Pancreas (tissue), 10 donors: ENCODE measurements at regions not wholly inside any gene's neighbourhood (a gene's known extent, or its start where the extent isn't known, plus 50 kb on each side); places are given as distances from the start of the nearest gene placed in this dataset.

Experiments used
- ATAC-seq, 4 donors: fragments of 200-7000 bp; cut with Tn5 transposase; one replicate each; pipeline versions ENCODE4 v1.8.0 to v1.9.1; 2020; ENCODE audit warnings: mild to moderate bottlenecking in 4 of 4, moderate library complexity in 4 of 4
- DNase-seq, 6 donors: peaks; one replicate each; pipeline ENCODE4 v3.0.0-alpha.2; 2020
- FAIRE-seq: peaks from 2 replicates; lab custom pipeline; 2012; peaks lifted over from hg19 to GRCh38; lab: Jason Lieb, UNC
- H3K27ac ChIP-seq, 4 donors: fragments of 200-600 bp; sonication (generic); 1 replicate in 3 of 4; 2 replicates in 1 of 4; pipeline versions ENCODE4 v1.5.0 to v1.8.0; 2020
- H3K27me3 ChIP-seq, 4 donors: fragments of 200-600 bp; one replicate each; pipeline ENCODE4 v1.8.0; 2021
- H3K36me3 ChIP-seq, 3 donors: fragments of 200-600 bp; sonication (generic) in 1 of 3; one replicate each; pipeline versions ENCODE4 v1.5.0 to v1.8.0; 2020 to 2021
- H3K4me1 ChIP-seq, 3 donors: fragments of 200-600 bp; one replicate each; pipeline ENCODE4 v1.8.0; 2021
- H3K4me3 ChIP-seq, 4 donors: fragments of 200-600 bp; sonication (generic) in 2 of 4; one replicate each; pipeline versions ENCODE4 v1.5.0 to v1.8.0; 2020 to 2021
- H3K9me3 ChIP-seq, 4 donors: fragments of 200-600 bp; one replicate each; pipeline ENCODE4 v1.8.0; 2021
- CTCF ChIP-seq, 4 donors: fragments of 200-600 bp; sonication (generic) in 3 of 4; IDR thresholded peaks; one replicate each; pipeline versions ENCODE4 v1.5.0 to v1.8.0; 2021; ENCODE audit warnings: antibody characterized with exemption in 4 of 4
- WGBS, 2 donors: extraction: QIAGEN DNeasy Blood & Tissue Kit; methylation state at CpG; one replicate each; pipeline ENCODE4 v1.1.7; 2013; 5-methylcytosine and 5-hydroxymethylcytosine counted together
- intact Hi-C, 3 donors: fragments of 100-400 bp; cut with DNase I; formaldehyde crosslinking; loops; one replicate each; pipeline versions ENCODE4 v1.11.1 to v1.14.2; 2022
- donor health status: healthy with polysubstance abuse.
- donor health status: DM: no; HTN: no; CAD: no; lungs with moderate emphysema.
- donor health status: DM: no; HTN: no; CAD: no.
- donor health status: control.
- donor health status: control.
- donor health status: Bipolar disorder and iron deficiency.
- donor health status: DM: yes; HTN: yes; CAD: no.
- donor health status: DM: no; HTN: no; CAD: no.
- donor health status: DM: no; HTN: no; CAD: no.
- donor health status: DM: yes; HTN: yes; CAD: no.

DNA sequence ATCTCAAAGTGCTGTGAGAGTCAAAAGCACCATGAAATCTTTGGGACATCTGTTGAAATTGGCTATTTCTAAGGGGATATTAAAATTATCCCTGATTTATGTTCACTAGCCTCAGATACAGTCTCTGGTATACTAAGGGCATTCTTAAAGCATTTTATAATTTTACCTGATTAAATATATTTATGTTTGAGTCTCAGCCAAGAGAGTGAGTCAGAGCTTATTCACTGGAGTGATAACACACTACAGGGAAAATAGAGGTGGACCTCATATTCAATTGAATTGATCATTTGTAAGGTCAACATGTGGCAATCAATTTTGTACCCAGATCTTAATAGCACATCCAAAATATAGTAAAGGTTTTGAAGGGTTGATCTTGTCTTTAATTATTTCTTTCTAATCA, 733.6 kb downstream of the EPHA3 start:
- DNase-seq, result no peak
- FAIRE-seq, result peak; percentile 20
- no peak for ATAC-seq
- no peaks in the 10 kb centered on the region for H3K36me3 ChIP-seq
- no peaks in the 10 kb centered on the region for H3K27me3 ChIP-seq
- H3K9me3 ChIP-seq, result no peaks in the 10 kb centered on the region
- H3K4me1 ChIP-seq, result no peaks in the 10 kb centered on the region
- no peak for TF ChIP-seq CTCF (IDR thresholded peaks at IDR 0.05)
- no peak overlapping the region for H3K27ac ChIP-seq
- intact Hi-C loops, result no loop called here
- H3K4me3 ChIP-seq, result no peak overlapping the region

- Histone ChIP-seq H3K27ac (no peak overlapping the region), H3K4me1 (no peaks in the 10 kb centered on the region), H3K9me3 (no peaks in the 10 kb centered on the region), H3K4me3 (no peak overlapping the region), H3K27me3 (no peaks in the 10 kb centered on the region), H3K36me3 (no peaks in the 10 kb centered on the region)
- TF ChIP-seq CTCF (IDR thresholded peaks at IDR 0.05), result no peak
- DNase-seq, result no peak
- ATAC-seq, result no peak
- intact Hi-C loops, result no loop called here
- FAIRE-seq, result no peak
- 72 to 75% methylated on average over 1 of the region's 1 CpG for WGBS, 2 donors
Observed at GRCh38 chr3:89845053-89845452, 737.6 kb downstream of the EPHA3 start.

DNA sequence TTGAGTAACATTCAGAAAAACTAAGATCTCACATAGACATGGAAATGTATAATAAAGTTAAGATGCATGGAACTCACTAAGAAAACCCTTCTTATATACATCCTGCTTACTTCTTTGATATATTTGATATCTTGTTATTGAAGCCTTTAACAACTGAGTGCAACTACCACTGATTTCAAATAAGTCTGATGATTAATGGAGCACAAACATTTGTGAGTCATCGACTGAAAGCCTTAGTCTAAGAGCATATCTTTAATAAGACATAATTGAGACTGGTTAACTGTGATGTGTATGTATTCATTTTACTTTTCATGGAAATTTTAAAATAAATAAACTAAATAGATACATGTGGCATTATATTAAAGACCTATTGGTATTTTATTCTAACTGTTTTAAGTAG, 740.5 kb downstream of the EPHA3 start:
- Histone ChIP-seq H3K4me3 (no peak overlapping the region), H3K27ac (no peak overlapping the region), H3K27me3 (no peaks in the 10 kb centered on the region), H3K9me3 (no peaks in the 10 kb centered on the region), H3K36me3 (no peaks in the 10 kb centered on the region), H3K4me1 (no peaks in the 10 kb centered on the region)
- DNase-seq (no peak), FAIRE-seq (no peak), ATAC-seq (no peak)
- WGBS, 2 donors, result 70 to 85% methylated on average over 1 of the region's 1 CpG
- no peak for TF ChIP-seq CTCF (IDR thresholded peaks at IDR 0.05)
- intact Hi-C loops, result no loop called here

GRCh38 chr3:89851974-89852621, 744.7 kb downstream of the EPHA3 start:
- H3K4me3 ChIP-seq, result no peak overlapping the region
- no peak overlapping the region for H3K27ac ChIP-seq
- ATAC-seq (peak in 3 of 4 donors; percentile 47 to 60 (median 59)), FAIRE-seq (no peak), DNase-seq (peak in 2 of 6 donors; percentile 29 to 49)
- intact Hi-C loops, result no loop called here
- no peaks in the 10 kb centered on the region for H3K4me1 ChIP-seq
- no peaks in the 10 kb centered on the region for H3K9me3 ChIP-seq
- peak in 3 of 4 donors; percentile 9 to 22 (median 20) for TF ChIP-seq CTCF (IDR thresholded peaks at IDR 0.05)
- no peaks in the 10 kb centered on the region for H3K27me3 ChIP-seq
- WGBS, 2 donors, result 8 to 9% methylated on average over 9 of the region's 9 CpGs
- H3K36me3 ChIP-seq, result no peaks in the 10 kb centered on the region

GRCh38 chr3:89859757-89860156, 752.3 kb downstream of the EPHA3 start:
- no peaks in the 10 kb centered on the region for H3K9me3 ChIP-seq
- intact Hi-C loops, result no loop called here
- no peak overlapping the region for H3K4me3 ChIP-seq

More at GRCh38 chr3:89859757-89860156, 752.3 kb downstream of the EPHA3 start:
- no peaks in the 10 kb centered on the region for H3K4me1 ChIP-seq
- ATAC-seq (no peak), DNase-seq (no peak), FAIRE-seq (no peak)
- WGBS, 2 donors, result 62 to 65% methylated on average over 2 of the region's 2 CpGs
- no peaks in the 10 kb centered on the region for H3K36me3 ChIP-seq
- TF ChIP-seq CTCF (IDR thresholded peaks at IDR 0.05), result no peak
- no peak overlapping the region for H3K27ac ChIP-seq
- H3K27me3 ChIP-seq, result no peaks in the 10 kb centered on the region
